Dermis microvascular lymphatic vessel endothelial cell (primary cell): ENCODE measurements at regions not wholly inside any gene's neighbourhood (a gene's known extent, or its start where the extent isn't known, plus 50 kb on each side); places are given as distances from the start of the nearest gene placed in this dataset.
"Not testable (repeated sequence)": the region's sequence is repeated elsewhere in the genome, so short reads cannot be mapped to it uniquely, and the experiment has no call there.

Experiments used
- DNase-seq, 2 donors: peaks; one replicate each; pipeline versions ENCODE4 v3.0.0 to v3.0.0-alpha.2; 2010; ENCODE audit warnings: low read depth in 2 of 2

DNA sequence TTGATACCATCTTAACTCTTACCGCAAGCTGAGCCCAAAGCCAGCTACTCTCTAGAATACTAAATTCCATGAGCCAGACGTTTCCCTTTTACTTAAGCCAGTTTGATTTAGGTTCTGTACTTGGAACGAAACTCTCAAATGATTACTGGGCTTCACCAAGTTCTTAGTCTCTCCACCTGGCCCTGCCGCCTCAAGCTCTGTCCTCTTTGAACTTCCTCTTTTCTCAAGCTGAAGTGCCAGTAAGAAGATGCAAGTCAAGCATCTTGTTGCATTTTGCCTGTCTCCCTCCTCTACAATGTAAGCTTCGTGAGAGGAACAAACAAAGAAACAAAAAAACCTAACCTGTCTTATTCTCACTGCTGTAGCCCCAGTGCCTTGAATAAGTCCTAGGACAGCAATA, 358.2 kb upstream of the NPVF start:
- no peak for DNase-seq

- DNase-seq, result no peak
These were observed 365.8 kb upstream of the NPVF start for GRCh38 chr7:25594122-25594521.

GRCh38 chr7:25594728-25595127, 366.4 kb upstream of the NPVF start:
- no peak for DNase-seq

GRCh38 chr7:25595996-25596395, 367.7 kb upstream of the NPVF start:
- no peak for DNase-seq

- DNase-seq, result no peak
These were observed 368.2 kb upstream of the NPVF start for GRCh38 chr7:25596443-25596842.

DNA sequence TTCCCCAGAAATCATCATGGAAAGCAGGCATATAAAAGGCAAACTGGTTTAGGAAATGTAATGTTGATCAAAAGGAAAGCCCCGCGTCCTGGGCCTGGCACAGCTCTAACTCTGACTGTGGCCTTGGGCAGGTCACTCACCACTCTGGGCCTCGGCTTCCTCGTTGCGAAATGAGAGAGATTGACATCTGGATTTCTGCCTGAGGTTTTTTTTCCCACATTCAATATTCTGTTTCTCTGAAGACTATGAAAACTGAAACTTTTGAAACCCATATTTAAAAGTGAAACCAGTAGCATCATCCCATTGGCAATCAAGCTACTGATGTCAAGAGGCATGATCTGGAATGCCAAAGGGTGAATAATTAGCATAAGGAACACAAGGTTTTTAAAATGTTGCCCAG, 369.7 kb upstream of the NPVF start:
- peak in 1 of 2 donors; percentile 31 for DNase-seq

DNA sequence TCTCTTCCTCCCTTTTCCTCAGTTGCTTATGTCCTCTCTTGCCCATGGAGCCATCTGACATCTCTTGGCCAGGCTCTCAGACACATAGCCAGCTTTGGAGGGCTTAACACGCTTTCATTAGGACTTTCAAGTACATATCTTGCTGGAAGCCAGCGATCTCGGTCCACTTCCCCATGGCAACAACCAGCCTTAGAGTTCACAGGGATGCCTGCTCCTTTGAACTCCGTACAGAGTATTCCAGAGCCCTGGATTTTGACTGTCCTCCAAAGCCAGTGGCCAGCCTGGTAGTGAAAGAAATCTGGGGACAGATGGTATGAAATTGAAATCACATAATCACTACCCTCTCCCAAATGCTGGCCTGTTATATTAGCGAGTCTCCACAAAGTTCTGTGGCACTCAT, 370.5 kb upstream of the NPVF start:
- DNase-seq, result no peak

DNA sequence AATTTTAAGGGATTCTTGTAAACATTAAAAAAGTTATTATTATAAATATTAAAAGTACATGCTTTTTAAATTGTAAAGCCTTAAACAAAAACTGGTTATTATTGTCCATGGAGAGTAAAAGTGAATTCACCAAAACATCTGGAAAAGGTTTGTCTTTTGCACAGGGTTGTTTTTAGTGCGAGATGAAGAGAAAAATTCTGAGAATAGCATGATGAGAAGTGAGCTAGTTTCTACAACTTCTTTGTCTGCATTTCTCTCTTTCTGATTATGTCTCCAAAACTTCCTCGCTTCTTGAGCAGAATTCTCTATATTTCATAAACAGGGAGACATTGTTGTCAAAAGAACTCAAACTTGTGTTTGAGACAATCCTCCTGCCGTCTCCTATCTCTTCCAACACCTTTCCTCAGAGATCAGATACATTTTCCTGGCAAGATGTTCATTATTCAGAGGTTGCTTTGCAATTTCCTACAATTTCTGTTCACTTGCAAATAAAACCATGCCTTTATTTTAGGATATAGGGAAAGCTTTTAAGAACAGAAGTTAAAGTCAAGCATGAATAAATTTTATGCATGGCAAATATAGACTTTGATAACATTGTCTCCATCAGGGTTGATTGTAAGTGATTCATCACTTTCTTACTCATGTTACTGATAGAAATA, 372.1 kb upstream of the NPVF start:
- DNase-seq, result no peak

GRCh38 chr7:25602730-25603426, 374.6 kb upstream of the NPVF start:
- not testable (repeated sequence) for DNase-seq

GRCh38 chr7:25603427-25603740, 375.1 kb upstream of the NPVF start:
- not testable (repeated sequence) for DNase-seq

GRCh38 chr7:25611196-25611595, 382.9 kb upstream of the NPVF start:
- DNase-seq, result no peak

- DNase-seq, result no peak
These were observed 385.6 kb upstream of the NPVF start for GRCh38 chr7:25613912-25614311.

GRCh38 chr7:25614415-25614814, 386.1 kb upstream of the NPVF start:
- no peak for DNase-seq

DNA sequence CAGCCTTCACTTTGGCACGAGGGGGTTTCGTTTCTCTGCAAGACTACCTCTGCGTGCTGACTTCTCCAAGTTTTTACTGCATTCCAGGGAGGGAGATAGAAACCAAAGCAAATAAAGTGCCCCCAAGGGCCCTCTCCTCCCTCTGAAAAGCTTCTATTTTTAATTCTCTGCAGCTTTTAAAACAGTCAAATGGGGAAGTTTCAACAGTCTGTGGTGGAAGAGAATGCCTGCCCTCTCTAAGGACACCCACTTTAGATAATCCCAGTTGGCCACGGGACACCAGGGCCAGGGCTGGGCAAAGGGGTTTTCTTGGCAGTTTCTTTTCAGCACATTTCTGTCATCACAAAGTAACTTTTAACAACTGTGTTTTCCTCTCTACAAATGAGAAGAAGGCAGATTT, 386.7 kb upstream of the NPVF start:
- no peak for DNase-seq

GRCh38 chr7:25615593-25615992, 387.3 kb upstream of the NPVF start:
- DNase-seq, result no peak

DNA sequence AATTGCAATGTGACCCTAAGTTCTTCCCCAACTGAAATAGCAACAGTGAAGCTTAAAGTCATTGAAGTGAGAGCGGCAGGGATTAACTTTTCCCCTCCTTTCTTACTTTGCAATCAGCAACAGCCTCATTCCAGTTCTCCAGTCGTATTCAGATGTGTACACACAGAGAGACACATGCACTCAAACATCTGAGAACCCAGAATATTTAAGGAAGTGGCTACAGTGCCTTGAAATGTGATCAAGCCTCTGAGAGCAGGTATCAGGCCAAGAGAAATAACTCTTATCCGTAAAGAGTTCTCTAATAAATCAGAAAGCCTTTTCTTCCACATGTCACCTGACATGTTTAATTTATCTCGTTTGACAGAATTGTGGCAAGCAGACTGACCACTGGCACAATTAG, 388.9 kb upstream of the NPVF start:
- DNase-seq, result no peak

- no peak for DNase-seq
These were observed 389.4 kb upstream of the NPVF start for GRCh38 chr7:25617673-25618072.

DNA sequence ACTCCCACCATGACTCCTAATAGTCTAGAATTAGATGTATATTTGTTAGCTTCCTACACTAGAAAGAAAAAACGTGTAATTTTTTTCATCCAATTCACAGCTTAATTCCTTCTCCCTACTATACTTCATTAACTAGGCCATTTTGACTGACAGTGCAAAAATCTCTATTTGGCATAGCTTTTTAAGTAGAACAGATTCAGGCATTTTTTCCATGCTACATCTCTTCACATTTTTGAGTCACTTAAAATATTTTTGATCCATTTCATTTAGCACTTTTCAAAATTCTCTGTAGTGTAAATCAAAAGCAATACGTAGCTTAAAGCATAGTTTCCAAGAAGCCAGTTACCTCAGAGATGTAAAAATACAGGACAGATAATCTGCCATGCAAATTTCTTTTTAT, 391.1 kb upstream of the NPVF start:
- no peak for DNase-seq

GRCh38 chr7:25619963-25620799, 391.9 kb upstream of the NPVF start:
- DNase-seq, result no peak

- DNase-seq, result no peak
These were observed 393.7 kb upstream of the NPVF start for GRCh38 chr7:25621993-25622392.

DNA sequence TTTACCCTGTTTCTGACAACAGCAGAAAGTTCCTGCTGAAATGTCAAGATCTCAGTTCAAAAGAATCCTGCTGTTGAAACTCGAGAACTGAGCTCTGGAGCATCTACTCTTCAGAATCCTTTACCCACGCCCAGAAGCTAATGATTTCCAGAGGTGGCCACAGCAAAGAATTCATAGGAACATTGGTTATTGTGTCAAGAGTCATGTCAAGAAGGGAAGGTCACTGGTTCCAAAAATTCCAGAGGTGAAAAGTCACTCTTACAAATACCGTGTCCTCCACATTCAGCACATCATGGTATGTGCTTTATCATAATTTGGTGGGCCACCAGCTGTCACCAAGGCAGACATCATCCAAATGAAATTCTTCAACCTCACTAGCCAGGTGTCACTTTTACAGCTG, 394.4 kb upstream of the NPVF start:
- DNase-seq, result no peak

DNA sequence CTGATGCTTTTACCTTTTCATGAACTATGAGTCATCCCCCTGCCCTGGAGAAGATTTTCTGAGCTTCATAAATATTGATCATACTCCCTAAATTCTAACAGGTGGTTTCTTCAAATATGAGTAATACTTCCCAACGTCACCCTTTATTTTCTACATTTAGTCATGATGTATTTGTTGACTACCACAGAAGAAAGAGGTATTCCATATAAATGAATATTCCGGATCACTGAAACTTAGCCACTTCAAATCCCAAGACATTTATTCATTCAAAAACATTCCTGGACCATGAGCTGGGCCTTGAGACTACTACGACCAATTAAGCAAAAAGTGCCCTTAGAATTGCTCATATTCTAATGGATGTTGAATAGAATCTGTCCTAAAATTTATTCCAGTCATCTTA, 395.8 kb upstream of the NPVF start:
- no peak for DNase-seq

- DNase-seq, result no peak
These were observed 396.5 kb upstream of the NPVF start for GRCh38 chr7:25624833-25625232.
